ENCODE measurements at regions not wholly inside any gene's neighbourhood (a gene's known extent, or its start where the extent isn't known, plus 50 kb on each side); places are given as distances from the start of the nearest gene placed in this dataset.
"Not testable (repeated sequence)": the region's sequence is repeated elsewhere in the genome, so short reads cannot be mapped to it uniquely, and the experiment has no call there.

- DNase-seq, result no peak
Measured at GRCh38 chr14:83023369-83023768, 1489.7 kb upstream of the SEL1L start.

- no peak for DNase-seq
Measured at GRCh38 chr14:83041224-83041623, 1507.6 kb upstream of the SEL1L start.

GRCh38 chr14:83042858-83043257 is 1509.2 kb upstream of the SEL1L start:
- DNase-seq, result no peak

GRCh38 chr14:83044001-83044400 is 1510.3 kb upstream of the SEL1L start:
- DNase-seq, result no peak

GRCh38 chr14:83047059-83047830 is 1513.6 kb upstream of the SEL1L start:
- no peak for DNase-seq

GRCh38 chr14:83053022-83053710 is 1519.5 kb upstream of the SEL1L start:
- DNase-seq, result no peak

GRCh38 chr14:83058068-83058467 is 1524.4 kb upstream of the SEL1L start:
- DNase-seq, result no peak

GRCh38 chr14:83071888-83072501 is 1538.3 kb upstream of the SEL1L start:
- no peak for DNase-seq

- DNase-seq, result no peak
Measured at GRCh38 chr14:83085136-83085535, 1551.5 kb upstream of the SEL1L start.

GRCh38 chr14:83085725-83086124 is 1552.1 kb upstream of the SEL1L start:
- no peak for DNase-seq

GRCh38 chr14:83091991-83092956 is 1558.6 kb upstream of the SEL1L start:
- DNase-seq, result not testable (repeated sequence)

- DNase-seq, result no peak
Measured at GRCh38 chr14:83096092-83096491, 1562.4 kb upstream of the SEL1L start.

GRCh38 chr14:83101846-83102245 is 1568.2 kb upstream of the SEL1L start:
- no peak for DNase-seq

GRCh38 chr14:83118029-83118428 is 1584.4 kb upstream of the SEL1L start:
- no peak for DNase-seq

- DNase-seq, result no peak
Measured at GRCh38 chr14:83120187-83120586, 1586.5 kb upstream of the SEL1L start.

- DNase-seq, result no peak
Measured at GRCh38 chr14:83126076-83126475, 1592.4 kb upstream of the SEL1L start.

- DNase-seq, result no peak
Measured at GRCh38 chr14:83128783-83129182, 1595.1 kb upstream of the SEL1L start.

GRCh38 chr14:83129496-83129895 is 1595.8 kb upstream of the SEL1L start:
- DNase-seq, result no peak

- no peak for DNase-seq
Measured at GRCh38 chr14:83133981-83134645, 1600.5 kb upstream of the SEL1L start.

GRCh38 chr14:83140756-83141155 is 1607.1 kb upstream of the SEL1L start:
- no peak for DNase-seq

GRCh38 chr14:83147006-83147405 is 1613.4 kb upstream of the SEL1L start:
- DNase-seq, result no peak

- no peak for DNase-seq
Measured at GRCh38 chr14:83151571-83151970, 1617.9 kb upstream of the SEL1L start.
